ENCODE measurements at regions not wholly inside any gene's neighbourhood (a gene's known extent, or its start where the extent isn't known, plus 50 kb on each side); places are given as distances from the start of the nearest gene placed in this dataset.

GRCh38 chr7:131276190-131276589, 51.5 kb upstream of the MKLN1 start:
- no peak for DNase-seq (ENCODE audit: low read depth)
- TF ChIP-seq CTCF (conservative IDR thresholded peaks at IDR 0.05; ENCODE audit: low read depth, low read length), result no peak
- H3K4me3 ChIP-seq (ENCODE audit: low read depth, low read length), result no peak overlapping the region

GRCh38 chr7:131276748-131277147, 50.9 kb upstream of the MKLN1 start:
- no peak for TF ChIP-seq CTCF (conservative IDR thresholded peaks at IDR 0.05; ENCODE audit: low read depth, low read length)
- DNase-seq (ENCODE audit: low read depth), result no peak
- no peak overlapping the region for H3K4me3 ChIP-seq (ENCODE audit: low read depth, low read length)

All from epithelial cell of proximal tubule (primary cell).